Activated T-cell treated with anti-CD3 and anti-CD28 coated beads for 48 hours (primary cell): ENCODE measurements at regions not wholly inside any gene's neighbourhood (a gene's known extent, or its start where the extent isn't known, plus 50 kb on each side); places are given as distances from the start of the nearest gene placed in this dataset.

Experiments used
- DNase-seq: peaks from one replicate; pipeline ENCODE4 v3.0.0-alpha.2; 2020; ENCODE audit warnings: low read depth

GRCh38 chr12:107320929-107321631 is 227.7 kb upstream of the CRY1 start:
- DNase-seq, result peak; percentile 64

DNA sequence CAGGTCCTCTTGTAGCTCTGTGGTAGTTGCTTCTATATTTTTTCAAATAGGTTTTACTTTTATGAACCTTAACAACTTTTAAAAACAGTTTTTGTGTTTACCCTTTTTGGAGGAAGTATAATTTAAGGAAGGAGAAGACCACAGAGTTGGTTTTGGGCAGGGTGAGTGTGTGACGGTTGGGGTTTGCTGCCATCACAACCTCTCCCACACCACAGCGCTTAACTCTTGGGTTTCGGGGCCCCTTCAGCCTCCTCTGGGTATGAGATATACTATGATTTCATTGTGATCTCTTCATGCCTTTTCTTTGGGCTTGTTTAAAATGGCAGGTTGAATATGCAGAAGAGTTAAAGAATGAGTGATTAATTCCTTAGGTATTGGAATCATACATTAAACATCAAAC is 228.7 kb upstream of the CRY1 start:
- peak; percentile 32 for DNase-seq

- DNase-seq, result no peak
Measured at GRCh38 chr12:107325075-107325608, 231.8 kb upstream of the CRY1 start.

DNA sequence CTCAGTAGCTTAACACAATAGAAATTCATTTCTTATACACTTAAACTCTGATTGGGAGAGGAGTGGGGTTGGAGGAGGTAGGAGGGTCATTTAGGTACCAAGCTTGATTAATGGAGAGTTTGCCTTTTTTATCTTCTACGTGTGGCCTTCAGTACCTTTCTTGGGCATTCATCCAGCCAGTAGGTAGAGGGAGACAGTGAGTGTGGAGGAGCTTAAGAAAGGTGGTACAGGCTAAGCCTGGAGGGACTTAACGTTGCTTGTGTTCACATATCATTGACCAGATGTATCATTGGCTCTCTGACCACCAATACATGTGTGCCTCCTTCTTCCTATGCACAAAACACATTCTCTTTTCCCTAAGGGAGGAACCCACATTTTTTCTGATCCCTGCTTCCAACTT is 232.9 kb upstream of the CRY1 start:
- no peak for DNase-seq

DNA sequence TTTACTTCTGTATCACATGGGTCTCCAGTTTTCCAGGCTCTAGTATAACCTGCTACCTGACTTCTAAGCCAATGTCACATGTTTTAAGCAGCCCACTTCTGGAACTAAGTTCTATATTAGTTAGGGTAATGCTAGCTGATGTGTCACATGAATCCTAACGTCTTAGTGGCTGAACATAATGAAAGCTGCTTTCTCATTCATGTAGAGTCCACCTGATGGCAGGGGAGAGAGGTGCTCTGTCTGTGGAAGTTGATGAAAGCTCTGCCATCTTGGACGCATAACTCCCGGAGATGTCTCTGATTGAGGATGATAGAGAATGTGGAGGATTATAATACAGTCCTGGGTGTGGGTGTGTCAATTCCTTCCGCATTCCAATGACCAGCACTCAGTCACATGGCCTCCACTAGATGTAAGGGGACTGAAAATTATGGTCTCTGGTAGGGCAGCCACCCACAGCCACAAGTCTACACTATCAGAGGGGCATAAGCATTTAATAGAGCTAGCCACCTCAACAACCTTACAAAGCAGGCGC is 234.4 kb upstream of the CRY1 start:
- DNase-seq, result no peak

GRCh38 chr12:107328442-107329133 is 235.2 kb upstream of the CRY1 start:
- no peak for DNase-seq

DNA sequence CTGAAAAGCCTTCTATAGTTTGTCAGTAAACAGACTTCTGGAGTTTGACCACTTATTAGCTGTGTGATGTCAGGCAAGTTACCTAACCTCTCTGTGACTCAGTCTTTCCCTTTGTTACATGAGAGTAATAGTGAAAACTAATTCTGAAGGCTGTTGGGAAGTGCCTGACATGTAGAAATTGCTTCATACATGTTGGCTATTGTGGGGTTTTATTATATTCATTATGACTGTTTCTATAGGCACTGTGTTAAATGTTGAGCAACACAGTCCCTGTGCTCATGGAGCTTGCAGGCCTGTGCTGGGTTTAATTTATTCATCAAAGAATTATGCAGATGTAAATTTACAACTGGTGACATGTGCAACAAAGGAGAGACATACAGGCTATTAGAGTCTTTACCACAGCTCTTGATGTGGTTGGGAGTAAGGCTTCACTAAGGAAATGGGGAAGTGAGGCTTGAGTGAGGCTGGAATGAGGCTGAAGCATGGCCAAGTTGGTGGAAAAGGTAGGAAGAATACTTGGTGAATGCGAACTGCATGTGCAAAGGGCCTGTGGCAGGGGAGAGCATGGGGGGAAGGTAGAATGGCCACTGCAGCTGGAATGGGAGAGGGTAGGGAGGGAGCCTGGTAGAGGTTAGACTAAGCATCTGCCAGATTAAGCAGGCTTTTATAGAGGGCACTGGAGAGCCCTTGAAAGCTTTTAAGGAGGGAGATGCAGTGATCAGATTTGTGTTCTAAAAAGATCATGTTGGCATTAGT is 236.4 kb upstream of the CRY1 start:
- DNase-seq, result no peak

- no peak for DNase-seq
Measured at GRCh38 chr12:107330831-107331431, 237.6 kb upstream of the CRY1 start.

GRCh38 chr12:107331471-107331870 is 238.1 kb upstream of the CRY1 start:
- no peak for DNase-seq

GRCh38 chr12:107331912-107332311 is 238.6 kb upstream of the CRY1 start:
- DNase-seq, result no peak

DNA sequence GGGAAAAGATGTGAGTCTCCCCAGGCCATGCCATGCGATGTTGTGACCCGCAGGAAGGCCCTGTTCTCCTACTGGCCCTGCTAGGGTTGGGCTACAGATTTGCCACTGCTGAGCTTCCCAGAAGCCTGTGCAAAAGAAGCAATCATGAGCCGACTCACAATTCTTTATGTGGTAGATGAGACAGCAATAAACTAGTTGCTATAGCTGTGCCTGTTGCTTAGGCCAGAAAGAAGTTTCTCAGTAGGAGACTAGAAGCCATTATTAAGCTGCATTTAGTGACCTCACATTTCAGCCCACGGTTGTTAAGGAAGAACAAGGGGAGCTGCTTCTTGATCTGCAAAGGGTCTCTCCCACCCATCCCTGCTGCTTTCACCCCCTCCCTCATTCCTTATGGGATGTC is 239.4 kb upstream of the CRY1 start:
- DNase-seq, result no peak

- no peak for DNase-seq
Measured at GRCh38 chr12:107335802-107336570, 242.6 kb upstream of the CRY1 start.

- DNase-seq, result no peak
Measured at GRCh38 chr12:107336695-107337094, 243.3 kb upstream of the CRY1 start.

DNA sequence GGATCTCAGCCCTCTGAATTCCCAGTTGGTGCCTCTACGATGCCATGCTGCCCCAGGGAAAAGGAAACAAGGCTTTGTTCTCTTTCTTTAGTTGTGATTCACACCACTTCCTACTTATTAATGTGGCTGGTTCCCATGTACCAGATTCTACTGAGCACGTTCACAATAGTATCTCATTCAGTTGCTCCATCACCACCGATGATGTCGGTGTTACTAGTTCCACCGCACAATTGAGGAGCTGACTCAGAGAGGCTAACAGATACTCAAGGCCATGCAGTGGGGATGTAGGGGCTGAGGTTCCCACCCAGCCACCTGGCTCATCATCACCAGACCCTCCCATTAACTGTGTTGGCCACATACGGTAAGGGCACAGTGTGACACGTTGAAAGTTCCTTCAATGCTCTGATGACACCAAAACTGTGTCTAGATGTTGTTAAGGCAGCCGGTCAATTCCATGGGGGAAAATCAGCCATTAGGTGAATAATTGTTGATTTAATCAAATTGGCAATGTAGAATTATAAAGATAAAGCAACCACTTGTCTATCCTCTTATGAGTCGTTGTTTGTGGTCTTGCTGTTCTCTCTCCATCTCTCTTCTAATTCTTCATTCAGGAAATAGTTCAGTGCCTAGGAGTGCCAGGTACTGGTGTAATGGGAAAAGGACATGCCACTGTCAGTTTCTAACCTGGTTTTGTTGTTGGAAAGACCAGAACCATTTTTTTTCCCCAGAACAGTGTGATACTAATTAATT is 244.2 kb upstream of the CRY1 start:
- DNase-seq, result no peak

DNA sequence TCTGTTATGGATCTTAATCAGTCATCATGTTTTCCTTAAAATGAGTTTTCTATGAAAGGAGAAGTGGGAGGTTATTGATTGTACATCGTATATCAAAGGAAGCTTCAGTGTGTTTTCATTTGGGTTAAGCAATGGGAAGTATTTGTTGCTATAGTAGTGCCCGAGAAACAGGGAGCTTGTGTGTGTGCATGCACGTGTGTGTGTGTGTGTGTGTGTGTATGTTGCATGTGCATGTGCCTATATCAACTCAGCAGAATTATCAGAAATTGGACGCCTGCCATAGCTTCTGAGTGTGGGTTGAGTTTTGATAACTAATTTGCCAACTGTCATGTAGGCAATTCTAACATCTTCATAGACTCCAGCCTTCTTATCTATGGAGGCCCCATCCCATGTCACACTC is 246.1 kb upstream of the CRY1 start:
- no peak for DNase-seq

GRCh38 chr12:107339932-107340331 is 246.6 kb upstream of the CRY1 start:
- no peak for DNase-seq

GRCh38 chr12:107340898-107341297 is 247.5 kb upstream of the CRY1 start:
- DNase-seq, result no peak

- DNase-seq, result no peak
Measured at GRCh38 chr12:107344035-107344808, 250.9 kb upstream of the CRY1 start.

GRCh38 chr12:107347261-107347660 is 253.9 kb upstream of the CRY1 start:
- no peak for DNase-seq
